H1 (cell line): ENCODE measurements at regions not wholly inside any gene's neighbourhood (a gene's known extent, or its start where the extent isn't known, plus 50 kb on each side); places are given as distances from the start of the nearest gene placed in this dataset.

Experiments
- ATF3 ChIP-seq: IDR thresholded peaks from 2 replicates; pipeline ENCODE4 v1.6.1; 2011; ENCODE audit warnings: low read depth, mild to moderate bottlenecking, low read length; ENCODE audit not compliant: insufficient read depth
- EP300 ChIP-seq, 2 experiments: IDR thresholded peaks; 1 replicate in 1 of 2; 2 replicates in 1 of 2; pipeline ENCODE4 v1.6.1; 2011 to 2012; ENCODE audit warnings: low read depth in 2 of 2, low read length in 2 of 2, mild to moderate bottlenecking in 2 of 2, borderline replicate concordance in 1 of 2, inconsistent platforms in 1 of 2, moderate library complexity in 1 of 2
- MAFK ChIP-seq: IDR thresholded peaks from 2 replicates; pipeline ENCODE4 v1.6.1; 2012; ENCODE audit warnings: low read depth, mild to moderate bottlenecking, improper control_type of control experiment, low read length
- RBBP5 ChIP-seq: IDR thresholded peaks from 2 replicates; pipeline ENCODE4 v1.7.1; 2012; ENCODE audit warnings: low read depth, mild to moderate bottlenecking, inconsistent platforms, low read length, moderate library complexity, borderline replicate concordance
- ZNF274 ChIP-seq: IDR thresholded peaks from 2 replicates; pipeline ENCODE4 v1.7.0; 2012; ENCODE audit warnings: low read length, borderline replicate concordance; ENCODE audit errors: extremely low read depth
- TF ChIP-seq, protein P1 (sequence below), 3 experiments: IDR thresholded peaks; 1 replicate in 2 of 3; 2 replicates in 1 of 3; pipeline versions ENCODE4 v1.5.1 to v1.6.1; 2011; ENCODE audit warnings: low read length in 3 of 3, mild to moderate bottlenecking in 3 of 3, inconsistent platforms in 2 of 3, low read depth in 1 of 3, moderate library complexity in 1 of 3; ENCODE audit not compliant: insufficient read depth in 1 of 3; ENCODE audit errors: control extremely low read depth in 1 of 3
- TF ChIP-seq, protein P2 (sequence below): IDR thresholded peaks from 2 replicates; pipeline ENCODE4 v1.6.1; 2012; ENCODE audit warnings: inconsistent platforms

DNA sequence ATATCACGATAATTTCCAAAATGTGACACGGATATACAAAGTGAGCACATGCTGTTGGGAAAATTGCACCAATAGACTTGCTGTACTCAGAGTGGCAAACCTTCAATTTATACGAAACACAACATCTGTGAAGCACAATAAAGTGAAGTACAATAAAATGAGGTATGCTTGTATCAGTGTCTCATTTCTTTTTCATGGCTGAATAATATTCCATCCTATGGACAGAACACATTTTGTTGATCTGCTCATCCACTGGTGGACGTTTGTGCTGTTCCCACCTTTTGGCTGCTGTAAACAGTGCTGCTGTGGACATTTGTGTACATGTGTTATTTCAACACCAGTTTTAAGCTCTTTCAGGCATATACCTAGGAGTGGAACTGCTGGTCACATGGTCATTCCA lies 78.7 kb upstream of the CCND1 start:
- TF ChIP-seq MAFK, result no peak
- TF ChIP-seq, protein P1, sequence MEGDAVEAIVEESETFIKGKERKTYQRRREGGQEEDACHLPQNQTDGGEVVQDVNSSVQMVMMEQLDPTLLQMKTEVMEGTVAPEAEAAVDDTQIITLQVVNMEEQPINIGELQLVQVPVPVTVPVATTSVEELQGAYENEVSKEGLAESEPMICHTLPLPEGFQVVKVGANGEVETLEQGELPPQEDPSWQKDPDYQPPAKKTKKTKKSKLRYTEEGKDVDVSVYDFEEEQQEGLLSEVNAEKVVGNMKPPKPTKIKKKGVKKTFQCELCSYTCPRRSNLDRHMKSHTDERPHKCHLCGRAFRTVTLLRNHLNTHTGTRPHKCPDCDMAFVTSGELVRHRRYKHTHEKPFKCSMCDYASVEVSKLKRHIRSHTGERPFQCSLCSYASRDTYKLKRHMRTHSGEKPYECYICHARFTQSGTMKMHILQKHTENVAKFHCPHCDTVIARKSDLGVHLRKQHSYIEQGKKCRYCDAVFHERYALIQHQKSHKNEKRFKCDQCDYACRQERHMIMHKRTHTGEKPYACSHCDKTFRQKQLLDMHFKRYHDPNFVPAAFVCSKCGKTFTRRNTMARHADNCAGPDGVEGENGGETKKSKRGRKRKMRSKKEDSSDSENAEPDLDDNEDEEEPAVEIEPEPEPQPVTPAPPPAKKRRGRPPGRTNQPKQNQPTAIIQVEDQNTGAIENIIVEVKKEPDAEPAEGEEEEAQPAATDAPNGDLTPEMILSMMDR (IDR thresholded peaks at IDR 0.05; ENCODE audit: control extremely low read depth in 1 of 3, insufficient read depth in 1 of 3, low read depth in 1 of 3, low read length in 3 of 3), result no peak
- no peak for TF ChIP-seq EP300 (IDR thresholded peaks at IDR 0.05; ENCODE audit: borderline replicate concordance in 1 of 2, low read depth in 2 of 2, low read length in 2 of 2)
- no peak for TF ChIP-seq RBBP5
- no peak for TF ChIP-seq ATF3
- no peak for TF ChIP-seq ZNF274
- TF ChIP-seq, protein P2, sequence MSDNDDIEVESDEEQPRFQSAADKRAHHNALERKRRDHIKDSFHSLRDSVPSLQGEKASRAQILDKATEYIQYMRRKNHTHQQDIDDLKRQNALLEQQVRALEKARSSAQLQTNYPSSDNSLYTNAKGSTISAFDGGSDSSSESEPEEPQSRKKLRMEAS, result no peak
